HFFc6 (cell line): ENCODE measurements at regions not wholly inside any gene's neighbourhood (a gene's known extent, or its start where the extent isn't known, plus 50 kb on each side); places are given as distances from the start of the nearest gene placed in this dataset.

ENCODE experiments used
- DNase-seq: peaks from one replicate; pipeline ENCODE4 v3.0.0-alpha.2; 2018
- H3K27ac Mint-ChIP-seq: 2 replicates; pipeline ENCODE4 v1.8.0; 2020; ENCODE audit warnings: mild to moderate bottlenecking, mixed read lengths
- H3K27me3 Mint-ChIP-seq: 2 replicates; pipeline ENCODE4 v1.8.0; 2021; ENCODE audit warnings: mild to moderate bottlenecking, moderate library complexity, mixed read lengths; ENCODE audit not compliant: insufficient read depth
- H3K36me3 Mint-ChIP-seq: 2 replicates; pipeline ENCODE4 v1.8.0; 2021; ENCODE audit warnings: low read depth, mixed read lengths
- H3K4me1 Mint-ChIP-seq: 2 replicates; pipeline ENCODE4 v1.8.0; 2020; ENCODE audit warnings: low read depth, mixed read lengths
- H3K4me3 Mint-ChIP-seq: 2 replicates; pipeline ENCODE4 v1.8.0; 2020; ENCODE audit warnings: mild to moderate bottlenecking, moderate library complexity, mixed read lengths
- H3K9me3 Mint-ChIP-seq: 2 replicates; pipeline ENCODE4 v1.8.0; 2020; ENCODE audit warnings: mild to moderate bottlenecking, mixed read lengths
- CTCF ChIP-seq: fragments of 200-600 bp; sonication (generic); IDR thresholded peaks from 2 replicates; pipeline ENCODE4 v1.5.0; 2021; ENCODE audit warnings: antibody characterized with exemption, mild to moderate bottlenecking

- Mint-ChIP-seq H3K4me3 (no peak overlapping the region), H3K27ac (no peak overlapping the region), H3K27me3 (no peaks in the 10 kb centered on the region), H3K36me3 (peaks cover 1% of the 10 kb centered on the region), H3K9me3 (peaks cover 84% of the 10 kb centered on the region), H3K4me1 (no peaks in the 10 kb centered on the region)
- TF ChIP-seq CTCF = no peak
- DNase-seq = no peak
Observed at GRCh38 chr22:34878171-34878570, 187.8 kb upstream of the ISX start.

- H3K4me1 Mint-ChIP-seq = no peaks in the 10 kb centered on the region
- peaks cover 9% of the 10 kb centered on the region for H3K36me3 Mint-ChIP-seq
- H3K27me3 Mint-ChIP-seq = no peaks in the 10 kb centered on the region
- no peak for TF ChIP-seq CTCF
- H3K4me3 Mint-ChIP-seq = no peak overlapping the region
- peaks cover 86% of the 10 kb centered on the region for H3K9me3 Mint-ChIP-seq
- H3K27ac Mint-ChIP-seq = no peak overlapping the region
- no peak for DNase-seq
Observed at GRCh38 chr22:34879001-34879400, 187.0 kb upstream of the ISX start.

- peaks cover 9% of the 10 kb centered on the region for H3K36me3 Mint-ChIP-seq
- DNase-seq = no peak
- no peak for TF ChIP-seq CTCF
- H3K27me3 Mint-ChIP-seq = no peaks in the 10 kb centered on the region
- H3K9me3 Mint-ChIP-seq = peaks cover 90% of the 10 kb centered on the region
- no peaks in the 10 kb centered on the region for H3K4me1 Mint-ChIP-seq
- no peak overlapping the region for H3K27ac Mint-ChIP-seq
- no peak overlapping the region for H3K4me3 Mint-ChIP-seq
Observed at GRCh38 chr22:34880662-34881061, 185.3 kb upstream of the ISX start.

- Mint-ChIP-seq H3K9me3 (peaks cover 91% of the 10 kb centered on the region), H3K27me3 (no peaks in the 10 kb centered on the region), H3K4me3 (no peak overlapping the region), H3K4me1 (no peaks in the 10 kb centered on the region), H3K27ac (no peak overlapping the region), H3K36me3 (peaks cover 9% of the 10 kb centered on the region)
- no peak for TF ChIP-seq CTCF
- DNase-seq = no peak
Observed at GRCh38 chr22:34881453-34881852, 184.5 kb upstream of the ISX start.

GRCh38 chr22:34885852-34886251, 180.1 kb upstream of the ISX start:
- peaks cover 14% of the 10 kb centered on the region for H3K36me3 Mint-ChIP-seq
- H3K27me3 Mint-ChIP-seq = no peaks in the 10 kb centered on the region; the same call in 1 of the 2 replicates
- no peaks in the 10 kb centered on the region for H3K4me1 Mint-ChIP-seq
- no peak overlapping the region for H3K27ac Mint-ChIP-seq
- H3K9me3 Mint-ChIP-seq = peaks cover 90% of the 10 kb centered on the region
- H3K4me3 Mint-ChIP-seq = no peak overlapping the region
- no peak for DNase-seq
- no peak for TF ChIP-seq CTCF

GRCh38 chr22:34886391-34886790, 179.6 kb upstream of the ISX start:
- no peak overlapping the region for H3K4me3 Mint-ChIP-seq
- peaks cover 17% of the 10 kb centered on the region for H3K36me3 Mint-ChIP-seq
- no peak overlapping the region for H3K27ac Mint-ChIP-seq
- no peak for TF ChIP-seq CTCF
- no peaks in the 10 kb centered on the region; the same call in 1 of the 2 replicates for H3K27me3 Mint-ChIP-seq
- H3K4me1 Mint-ChIP-seq = no peaks in the 10 kb centered on the region
- DNase-seq = no peak
- peaks cover 90% of the 10 kb centered on the region for H3K9me3 Mint-ChIP-seq
